HG03460 (cell line): ENCODE measurements at regions not wholly inside any gene's neighbourhood (a gene's known extent, or its start where the extent isn't known, plus 50 kb on each side); places are given as distances from the start of the nearest gene placed in this dataset.

Experiments used
- ATAC-seq: cut with Tn5 transposase; IDR thresholded peaks from one replicate; pipeline ENCODE4 v1.9.1; 2021; ENCODE audit not compliant: unreplicated experiment

- ATAC-seq: no peak
Observed at GRCh38 chr15:96414875-96415274, 84.4 kb downstream of the NR2F2 start.

DNA sequence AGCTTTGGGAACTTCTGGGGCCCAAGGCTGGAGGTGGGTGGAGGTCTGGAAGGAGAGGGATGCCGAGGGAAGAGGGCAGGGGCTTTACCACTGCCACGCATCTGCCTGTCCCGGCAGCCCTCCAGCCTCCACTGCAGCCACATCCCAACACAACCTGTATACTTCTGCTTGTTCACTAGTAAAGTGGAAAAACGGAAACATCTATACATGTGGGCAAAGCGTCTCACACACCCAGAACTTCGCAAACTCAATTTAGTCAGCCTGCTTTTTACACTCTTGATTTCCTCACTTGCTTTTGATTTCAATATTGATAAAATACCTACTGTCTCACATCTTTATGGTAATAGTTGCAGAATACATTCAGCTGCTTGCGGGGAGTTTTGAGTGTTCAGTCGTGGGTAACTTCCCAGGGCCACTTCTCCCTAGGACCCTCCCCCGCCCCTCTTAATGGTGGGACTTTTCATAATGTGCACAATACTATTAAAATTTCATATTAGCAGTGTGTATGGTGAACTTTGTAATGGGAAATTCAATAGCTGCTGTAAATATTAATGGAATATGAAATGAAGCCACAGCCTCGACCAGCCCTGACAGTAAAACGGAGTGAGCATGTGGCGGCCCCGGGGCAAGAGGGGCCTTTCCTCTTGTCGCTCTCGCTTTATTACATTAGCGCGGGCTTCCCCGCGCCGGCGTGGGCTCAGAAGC, 85.2 kb downstream of the NR2F2 start:
- no peak for ATAC-seq

DNA sequence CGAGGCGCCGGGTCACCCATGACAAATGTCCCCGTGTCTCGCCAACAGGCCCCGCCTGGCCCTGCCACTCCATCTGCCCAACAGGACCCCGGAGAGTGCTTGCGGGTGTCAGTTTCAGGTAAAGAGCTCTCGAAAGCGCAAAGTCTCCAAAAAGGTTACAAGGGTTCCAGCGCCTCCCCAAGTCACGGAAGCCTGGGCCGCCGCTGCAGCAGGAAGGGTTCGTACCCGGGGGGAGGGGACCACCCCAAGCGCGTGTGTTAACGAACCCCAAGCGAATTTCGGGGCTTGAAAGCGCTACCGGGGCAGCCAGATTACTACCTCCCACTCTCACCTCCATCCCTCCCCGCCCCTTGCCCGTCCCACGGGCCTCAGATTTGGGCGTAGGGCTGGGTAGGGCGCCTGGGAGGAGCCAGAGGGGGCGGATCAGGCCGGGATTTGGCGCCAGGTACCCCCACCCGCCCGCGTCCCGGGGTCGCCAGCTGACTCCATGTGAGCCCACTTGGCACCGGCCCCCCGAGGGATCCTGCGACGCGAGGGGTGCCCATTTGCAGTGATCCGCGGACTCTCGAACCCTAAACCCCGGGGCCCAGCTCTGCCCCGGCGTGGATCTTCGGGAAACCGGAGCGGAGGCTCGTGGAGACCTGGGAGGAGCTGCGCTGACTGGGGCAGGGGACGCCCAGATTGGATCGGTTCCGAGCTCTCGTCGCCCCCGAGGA, 85.9 kb downstream of the NR2F2 start:
- no peak for ATAC-seq

GRCh38 chr15:96416934-96417759, 86.6 kb downstream of the NR2F2 start:
- ATAC-seq: no peak

GRCh38 chr15:96417760-96418130, 87.2 kb downstream of the NR2F2 start:
- no peak for ATAC-seq

DNA sequence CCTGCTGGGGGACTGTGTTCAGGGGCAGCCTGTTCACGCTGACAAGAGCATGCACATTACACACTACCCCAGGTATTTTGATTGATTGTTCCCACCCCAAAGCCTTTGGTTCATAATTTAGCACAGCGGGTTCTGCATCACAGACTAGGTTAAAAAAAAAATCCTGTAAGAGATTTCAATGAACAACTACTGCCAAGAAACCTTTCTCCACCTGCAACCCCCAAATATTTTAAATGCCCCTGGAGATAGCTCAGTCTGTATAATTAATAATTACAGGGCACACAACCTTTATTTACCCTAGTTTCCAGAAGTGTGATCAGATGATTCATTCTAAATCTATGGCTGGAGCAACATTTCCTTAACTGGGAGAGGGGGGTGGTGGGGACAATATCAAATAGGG, 87.6 kb downstream of the NR2F2 start:
- no peak for ATAC-seq

DNA sequence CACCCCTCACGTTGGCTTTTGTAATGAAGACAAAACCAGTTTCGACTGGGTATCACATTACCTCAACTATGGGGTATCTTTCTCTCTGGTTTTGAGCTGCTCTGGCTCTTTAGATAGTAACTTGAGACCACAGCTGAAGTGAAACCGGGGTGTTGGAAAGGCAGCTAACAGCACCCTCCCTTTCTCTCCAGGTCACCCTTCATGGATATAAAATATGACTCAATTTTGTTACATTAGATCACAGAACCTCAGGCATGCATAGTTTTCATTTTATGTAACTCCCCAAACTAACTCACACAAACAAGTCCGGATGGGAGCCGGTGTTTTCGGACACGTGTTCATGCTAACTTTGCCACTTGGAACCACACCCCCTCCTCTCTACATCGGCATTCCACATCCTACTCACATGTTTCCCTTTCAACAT, 90.7 kb downstream of the NR2F2 start:
- no peak for ATAC-seq

DNA sequence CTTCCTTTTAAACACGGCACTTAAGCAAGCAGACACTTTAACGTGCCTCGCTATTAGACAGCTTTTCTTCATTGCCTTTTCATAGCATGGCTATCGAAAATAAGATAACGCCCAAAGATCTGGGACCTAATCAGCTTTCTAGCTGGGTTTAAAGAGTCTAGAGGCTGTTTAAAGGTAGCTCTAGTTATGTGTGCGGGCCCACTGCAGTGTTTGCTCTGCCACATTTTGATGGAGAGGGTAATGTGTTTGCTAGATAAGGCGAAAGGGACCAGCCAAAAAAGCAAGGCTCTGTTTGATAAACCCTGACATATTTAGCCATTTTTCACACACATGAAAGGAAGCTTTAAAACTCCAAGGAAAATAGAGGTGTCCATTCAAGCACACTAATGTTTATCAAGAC, 91.6 kb downstream of the NR2F2 start:
- no peak for ATAC-seq

GRCh38 chr15:96424674-96425073, 94.2 kb downstream of the NR2F2 start:
- no peak for ATAC-seq

GRCh38 chr15:96428742-96429141, 98.2 kb downstream of the NR2F2 start:
- ATAC-seq: no peak

DNA sequence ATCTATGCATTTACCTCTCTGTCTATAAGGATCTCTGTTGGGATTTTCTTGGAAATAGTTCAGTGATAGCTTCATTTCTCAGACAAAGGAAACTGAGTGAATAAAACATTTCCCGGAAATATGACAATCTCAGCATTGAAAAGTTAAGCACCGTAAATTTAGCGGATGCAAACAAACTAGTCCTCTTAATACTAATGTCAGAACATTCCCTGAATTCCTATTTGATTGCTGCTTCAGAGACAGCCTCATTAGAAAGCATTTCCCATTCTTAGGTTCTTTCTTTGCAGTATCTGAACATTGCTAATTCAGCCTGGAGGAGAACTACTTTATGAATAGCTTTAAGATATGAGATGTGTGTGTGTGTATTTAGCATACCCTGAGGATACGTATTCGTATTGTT, 101.3 kb downstream of the NR2F2 start:
- no peak for ATAC-seq

DNA sequence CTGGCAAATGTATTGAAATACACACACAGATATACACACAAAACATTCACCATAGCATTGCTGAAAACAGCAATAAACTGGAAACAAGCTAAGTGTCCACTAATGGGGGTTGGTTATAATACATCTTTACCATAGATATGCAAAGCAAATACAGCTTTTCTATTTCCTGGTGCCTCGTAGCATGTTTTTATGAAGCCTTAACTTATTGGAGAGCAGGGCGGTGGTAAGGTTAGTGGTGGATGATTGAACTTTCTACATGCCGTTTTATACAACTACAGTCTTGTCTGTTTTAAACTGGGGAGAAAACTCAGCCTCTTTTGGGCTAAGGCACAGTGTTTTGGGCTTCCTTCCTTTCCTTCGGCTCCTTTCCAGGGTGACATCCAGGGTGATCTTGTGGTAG, 104.5 kb downstream of the NR2F2 start:
- ATAC-seq: no peak

GRCh38 chr15:96435841-96436240, 105.3 kb downstream of the NR2F2 start:
- ATAC-seq: no peak

DNA sequence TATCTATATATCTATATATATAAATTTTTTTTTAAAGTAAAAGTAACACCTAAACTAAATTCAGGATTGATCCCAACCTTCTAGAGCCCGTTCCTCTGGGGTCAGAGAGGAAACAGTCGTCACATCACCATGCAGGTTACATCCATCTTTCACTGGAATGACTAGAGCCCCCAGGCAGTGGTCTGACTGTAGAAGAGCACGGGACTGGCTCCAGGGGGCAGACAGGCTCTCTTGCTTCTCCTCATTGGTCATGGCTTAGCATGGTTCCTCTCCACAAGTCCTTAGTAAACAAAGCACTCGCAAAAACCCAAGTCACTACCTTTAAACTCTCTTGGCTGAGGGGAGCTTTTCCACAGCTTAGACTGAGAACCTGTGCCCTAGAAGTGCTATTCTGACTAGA, 110.5 kb downstream of the NR2F2 start:
- ATAC-seq: no peak

DNA sequence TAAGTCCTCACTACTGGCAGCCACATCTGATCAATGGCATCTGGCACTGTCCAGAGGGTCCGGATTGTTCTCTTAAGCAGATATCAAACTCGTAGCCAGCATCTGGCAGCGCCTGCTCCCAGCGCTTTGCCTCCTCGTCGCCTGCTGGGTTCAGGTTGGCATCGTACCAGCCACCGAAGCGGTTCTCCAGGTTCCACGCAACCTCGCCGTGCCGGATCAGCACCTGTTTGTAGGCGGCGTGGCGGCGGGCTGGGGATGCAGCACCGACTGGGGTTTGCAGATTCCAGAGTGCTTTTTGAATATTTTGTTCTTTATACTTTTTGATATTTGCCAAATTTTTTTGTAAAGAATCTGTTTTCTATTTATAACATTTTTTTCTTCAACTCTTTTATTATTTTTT, 111.6 kb downstream of the NR2F2 start:
- ATAC-seq: no peak

GRCh38 chr15:96444865-96445264, 114.4 kb downstream of the NR2F2 start:
- no peak for ATAC-seq

GRCh38 chr15:96448923-96449322, 118.4 kb downstream of the NR2F2 start:
- no peak for ATAC-seq

DNA sequence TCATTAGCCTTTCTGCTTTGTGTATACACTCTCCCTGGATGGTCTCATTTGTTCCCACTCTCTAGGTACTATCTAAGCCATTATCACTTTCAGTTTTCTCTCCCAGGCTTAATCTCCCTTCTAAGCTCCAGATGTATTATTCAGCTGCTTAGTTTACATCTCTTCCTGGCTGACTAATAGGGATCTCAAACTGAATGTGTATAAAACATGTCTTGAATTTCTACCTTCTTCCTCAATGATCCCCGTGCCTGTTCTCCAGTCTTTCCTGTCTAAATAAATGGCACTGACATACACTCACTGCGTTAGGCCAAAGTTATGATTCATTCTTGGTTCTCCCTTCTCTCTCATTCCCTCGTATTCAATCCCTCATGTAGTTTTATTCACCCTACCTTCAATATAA, 127.3 kb downstream of the NR2F2 start:
- no peak for ATAC-seq

GRCh38 chr15:96460106-96460505, 129.6 kb downstream of the NR2F2 start:
- no peak for ATAC-seq

DNA sequence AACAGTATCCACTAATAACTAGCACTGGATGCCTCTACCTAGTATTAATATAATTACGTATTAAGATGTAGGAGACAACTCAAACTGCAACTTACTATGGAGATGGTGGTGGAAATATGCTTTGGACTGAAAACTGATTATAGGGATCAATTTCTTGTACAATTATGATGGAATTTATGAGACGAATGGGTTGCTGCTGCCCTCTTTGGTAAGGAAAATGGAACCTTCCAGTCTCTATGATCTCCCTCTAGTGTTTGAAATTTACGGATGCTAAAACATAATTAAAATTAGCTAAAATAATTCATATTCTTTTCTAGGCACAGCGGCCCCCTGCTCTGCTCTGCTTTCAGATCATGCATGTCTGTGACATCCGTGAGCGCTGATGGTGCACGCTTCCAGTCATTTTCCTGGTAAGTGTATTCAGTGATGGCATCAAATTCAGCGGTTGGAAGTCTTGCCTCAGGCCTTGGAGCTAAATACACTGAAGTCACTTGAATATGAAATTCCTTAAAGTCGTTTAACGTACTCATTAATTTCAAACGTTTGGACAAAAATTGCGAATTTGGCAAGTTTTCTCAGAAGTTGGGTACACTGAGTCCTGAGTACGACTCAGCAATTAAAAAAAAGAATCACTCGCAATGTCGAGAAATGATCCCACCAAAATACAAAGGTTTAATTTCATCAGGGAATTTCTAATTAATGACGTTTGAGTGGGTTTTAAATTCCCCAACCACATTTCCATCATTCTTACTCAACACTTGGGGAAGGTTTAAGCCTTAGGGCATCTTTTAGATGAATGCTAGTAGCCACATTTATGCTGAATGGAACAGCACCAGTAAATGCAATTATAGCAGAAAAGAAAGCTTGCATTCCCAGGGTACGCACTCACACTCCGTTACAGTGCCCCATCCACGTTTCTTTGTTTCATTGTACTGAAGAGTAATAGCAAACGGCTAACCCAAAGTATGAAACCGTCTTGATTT, 132.6 kb downstream of the NR2F2 start:
- ATAC-seq: no peak
